Dendritic cell treated with granulocyte-macrophage colony-stimulating factor and Interleukin-4, amounts not matched to agents 40 ng/mL and 50 ng/mL, for 4 days (primary cell): ENCODE measurements at regions not wholly inside any gene's neighbourhood (a gene's known extent, or its start where the extent isn't known, plus 50 kb on each side); places are given as distances from the start of the nearest gene placed in this dataset.

Experiments
- H3K27ac Mint-ChIP-seq: one replicate; pipeline ENCODE4 v1.8.0; 2022; ENCODE audit warnings: mild to moderate bottlenecking, mixed read lengths
- H3K27me3 Mint-ChIP-seq: one replicate; pipeline ENCODE4 v1.8.0; 2022; ENCODE audit warnings: mild to moderate bottlenecking, mixed read lengths
- H3K36me3 Mint-ChIP-seq: one replicate; pipeline ENCODE4 v1.8.0; 2022; ENCODE audit warnings: low read depth, mixed read lengths
- H3K4me1 Mint-ChIP-seq: one replicate; pipeline ENCODE4 v1.8.0; 2022; ENCODE audit warnings: low read depth, mixed read lengths
- H3K4me3 Mint-ChIP-seq: one replicate; pipeline ENCODE4 v1.8.0; 2022; ENCODE audit warnings: mild to moderate bottlenecking, moderate library complexity, mixed read lengths
- H3K9me3 Mint-ChIP-seq: one replicate; pipeline ENCODE4 v1.8.0; 2022; ENCODE audit warnings: mixed read lengths
- intact Hi-C: fragments of 100-400 bp; cut with micrococcal nuclease; formaldehyde crosslinking; loops from one replicate; pipeline ENCODE4 v1.15.0; 2022

DNA sequence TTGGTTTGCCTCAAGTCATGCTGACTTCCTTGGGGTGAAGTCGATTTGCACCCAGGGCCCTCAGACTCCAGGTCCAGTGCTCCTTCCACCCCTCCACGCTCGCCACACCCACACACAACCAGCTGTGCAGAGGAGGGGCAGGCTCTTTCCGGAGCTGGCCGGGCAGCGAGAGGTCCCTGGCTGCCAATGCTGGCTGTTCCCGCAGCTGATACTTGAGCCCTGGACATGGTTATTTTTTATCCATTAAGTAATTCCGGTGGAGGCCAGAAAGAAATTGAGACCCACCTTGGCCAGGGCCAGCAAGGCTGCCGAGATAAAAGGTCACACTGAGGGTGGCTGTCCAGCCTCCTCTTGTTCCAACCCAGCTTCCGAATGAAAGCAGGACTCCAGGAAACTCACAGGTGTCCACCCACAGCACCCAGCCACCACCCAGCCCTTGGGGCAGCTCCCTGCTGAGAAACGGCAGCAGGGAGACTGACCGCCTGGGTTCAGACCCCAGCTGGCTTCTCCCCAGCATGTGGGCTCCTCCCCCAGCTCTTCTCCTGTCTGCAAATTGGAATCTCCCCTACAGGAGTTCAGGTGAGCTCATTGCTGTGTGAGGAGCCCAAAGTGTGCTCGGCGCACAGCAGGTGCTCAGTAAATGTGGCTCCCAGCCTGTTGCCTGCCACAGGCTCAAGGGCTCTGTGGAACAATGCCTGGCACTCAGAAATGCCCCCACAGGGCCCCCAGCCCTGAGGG lies 77.8 kb downstream of the PDGFA start:
- H3K9me3 Mint-ChIP-seq = no peaks in the 10 kb centered on the region

DNA sequence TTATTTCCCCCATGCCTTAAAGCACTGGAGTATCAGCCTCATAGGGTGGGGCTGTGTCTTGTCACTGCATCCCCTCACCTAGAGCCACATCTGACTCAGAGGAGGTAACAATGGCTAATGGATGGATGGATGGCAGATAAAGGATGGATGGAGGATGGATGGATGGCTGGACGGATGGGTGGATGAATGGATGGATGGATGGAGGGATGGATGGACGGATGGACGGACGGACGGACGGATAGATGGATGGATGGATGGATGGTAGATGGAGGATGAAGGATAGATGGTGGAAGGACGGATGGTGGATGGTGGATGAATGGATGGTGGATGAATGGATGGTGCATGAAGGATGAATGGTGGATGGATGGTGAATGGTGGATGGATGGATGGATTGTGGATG lies 77.2 kb downstream of the PDGFA start:
- Mint-ChIP-seq H3K27ac (no peak overlapping the region), H3K36me3 (no peaks in the 10 kb centered on the region), H3K9me3 (no peaks in the 10 kb centered on the region), H3K4me1 (no peaks in the 10 kb centered on the region), H3K27me3 (peaks cover 5% of the 10 kb centered on the region), H3K4me3 (no peak overlapping the region)
- intact Hi-C loops = no loop called here

More for the DNA sequence above, 77.8 kb downstream of the PDGFA start:
- no peak overlapping the region for H3K27ac Mint-ChIP-seq
- peaks cover 5% of the 10 kb centered on the region for H3K27me3 Mint-ChIP-seq
- no peak overlapping the region for H3K4me3 Mint-ChIP-seq
- intact Hi-C loops = no loop called here
- no peaks in the 10 kb centered on the region for H3K4me1 Mint-ChIP-seq
- no peaks in the 10 kb centered on the region for H3K36me3 Mint-ChIP-seq

DNA sequence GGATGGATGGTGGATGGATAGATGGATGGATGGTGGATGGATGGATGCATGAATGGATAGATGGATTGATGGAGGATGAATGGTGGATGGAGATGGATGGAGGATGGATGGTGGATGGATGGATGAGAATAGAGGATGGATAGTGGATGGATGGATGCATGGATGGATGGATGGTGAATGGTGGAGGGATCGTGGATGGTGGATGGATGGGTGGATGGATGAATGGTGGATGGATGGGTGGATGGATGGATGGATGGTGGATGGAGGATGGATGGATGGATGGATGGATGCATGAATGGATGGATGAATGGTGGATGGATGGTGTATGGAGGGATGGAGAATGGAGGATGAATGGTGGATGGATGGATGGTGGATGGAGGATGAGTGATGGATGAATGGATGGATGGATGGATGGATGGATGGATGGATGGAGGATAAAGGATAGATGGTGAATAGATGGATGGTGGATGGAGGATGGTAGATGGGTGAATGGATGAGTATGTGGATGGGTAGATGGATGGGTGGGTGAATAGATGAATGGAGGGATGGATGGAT lies 76.3 kb downstream of the PDGFA start:
- Mint-ChIP-seq H3K27me3 (peaks cover 5% of the 10 kb centered on the region), H3K36me3 (no peaks in the 10 kb centered on the region), H3K27ac (no peak overlapping the region), H3K4me1 (no peaks in the 10 kb centered on the region), H3K9me3 (no peaks in the 10 kb centered on the region), H3K4me3 (no peak overlapping the region)
- intact Hi-C loops = no loop called here

DNA sequence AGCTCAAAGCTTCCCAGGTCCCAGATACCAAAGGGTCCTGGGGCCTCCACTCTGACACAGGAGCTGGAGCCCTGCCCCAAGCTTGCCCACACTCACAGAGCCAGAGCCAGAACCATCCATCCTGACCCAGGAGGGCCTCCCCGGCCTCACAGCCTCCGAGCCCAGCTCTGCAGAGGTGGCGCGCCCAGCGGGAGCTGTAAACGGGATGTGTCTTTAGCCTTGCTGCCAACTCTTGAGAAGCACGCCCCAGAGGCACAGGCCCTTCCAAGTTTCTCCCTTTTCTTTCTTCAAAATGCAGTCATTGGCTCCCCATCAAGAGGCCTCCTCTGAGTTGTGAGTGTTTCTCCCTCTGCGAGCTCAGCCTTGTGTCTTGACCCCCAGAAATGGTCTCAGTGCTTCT lies 75.0 kb downstream of the PDGFA start:
- H3K27ac Mint-ChIP-seq = no peak overlapping the region
- no peaks in the 10 kb centered on the region for H3K4me1 Mint-ChIP-seq
- H3K36me3 Mint-ChIP-seq = no peaks in the 10 kb centered on the region
- H3K4me3 Mint-ChIP-seq = no peak overlapping the region
- peaks cover 12% of the 10 kb centered on the region for H3K27me3 Mint-ChIP-seq
- H3K9me3 Mint-ChIP-seq = no peaks in the 10 kb centered on the region
- intact Hi-C loops = no loop called here

DNA sequence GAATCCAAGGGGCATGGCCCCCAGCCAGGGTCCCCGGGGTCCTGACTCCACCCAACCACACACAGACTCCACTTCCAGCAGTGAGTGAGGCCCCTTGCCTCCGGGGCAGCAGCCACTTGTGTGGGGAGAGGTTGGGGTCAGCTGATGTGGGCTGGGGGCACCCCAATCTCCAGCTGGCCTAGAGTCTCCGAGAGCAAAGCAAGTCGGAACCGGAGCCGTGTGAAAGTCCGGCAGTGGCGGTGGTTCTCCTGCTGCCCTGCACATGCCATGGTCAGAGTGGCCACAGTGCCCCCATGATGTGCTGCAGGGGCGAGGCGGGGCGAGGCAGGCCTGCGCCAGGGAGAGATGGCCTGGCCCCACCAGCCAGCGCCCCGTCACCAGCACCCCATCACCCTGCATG lies 74.6 kb downstream of the PDGFA start:
- Mint-ChIP-seq H3K36me3 (no peaks in the 10 kb centered on the region), H3K27me3 (peaks cover 15% of the 10 kb centered on the region), H3K4me1 (no peaks in the 10 kb centered on the region), H3K4me3 (no peak overlapping the region), H3K27ac (no peak overlapping the region), H3K9me3 (no peaks in the 10 kb centered on the region)
- intact Hi-C loops = no loop called here

DNA sequence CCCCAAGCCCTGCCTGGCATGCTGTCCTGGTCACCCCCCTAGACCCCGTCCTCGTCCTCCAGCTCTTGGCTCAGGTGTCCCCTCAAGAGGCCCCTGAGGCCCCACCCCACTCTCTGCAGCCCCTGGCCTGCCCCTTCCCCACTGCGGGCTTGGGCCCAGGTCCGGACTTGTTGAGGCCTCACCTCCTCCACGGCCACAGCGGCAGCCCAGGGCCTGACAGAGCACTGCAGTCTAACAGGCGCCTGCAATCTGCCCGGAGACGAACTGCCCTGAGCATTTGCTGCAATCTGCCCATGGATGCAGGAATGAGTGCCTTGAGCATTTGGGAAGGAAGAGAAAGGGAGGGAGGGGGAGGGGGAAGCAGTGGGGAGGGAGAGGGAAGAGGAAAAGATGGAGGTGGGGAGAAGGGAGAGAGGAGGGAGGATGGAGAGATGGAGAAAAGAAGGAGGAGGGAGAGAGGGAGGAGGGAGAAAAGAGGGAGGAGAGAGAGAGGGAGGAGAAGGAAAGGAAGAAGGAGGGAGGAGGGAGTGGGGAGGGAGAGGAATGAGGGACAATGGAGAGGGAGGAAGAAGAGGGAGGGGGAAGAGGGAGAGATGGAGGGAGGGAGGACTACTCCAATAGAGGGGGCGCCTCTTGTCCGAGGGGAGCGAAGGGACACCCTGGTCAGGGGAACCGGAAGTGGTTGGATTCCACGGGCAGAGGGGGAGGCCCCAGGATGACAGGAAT lies 73.9 kb downstream of the PDGFA start:
- no peaks in the 10 kb centered on the region for H3K9me3 Mint-ChIP-seq
- no peaks in the 10 kb centered on the region for H3K36me3 Mint-ChIP-seq
- peaks cover 16% of the 10 kb centered on the region for H3K27me3 Mint-ChIP-seq
- H3K4me1 Mint-ChIP-seq = peaks cover under 1% of the 10 kb centered on the region
- H3K4me3 Mint-ChIP-seq = no peak overlapping the region
- intact Hi-C loops = no loop called here
- no peak overlapping the region for H3K27ac Mint-ChIP-seq

DNA sequence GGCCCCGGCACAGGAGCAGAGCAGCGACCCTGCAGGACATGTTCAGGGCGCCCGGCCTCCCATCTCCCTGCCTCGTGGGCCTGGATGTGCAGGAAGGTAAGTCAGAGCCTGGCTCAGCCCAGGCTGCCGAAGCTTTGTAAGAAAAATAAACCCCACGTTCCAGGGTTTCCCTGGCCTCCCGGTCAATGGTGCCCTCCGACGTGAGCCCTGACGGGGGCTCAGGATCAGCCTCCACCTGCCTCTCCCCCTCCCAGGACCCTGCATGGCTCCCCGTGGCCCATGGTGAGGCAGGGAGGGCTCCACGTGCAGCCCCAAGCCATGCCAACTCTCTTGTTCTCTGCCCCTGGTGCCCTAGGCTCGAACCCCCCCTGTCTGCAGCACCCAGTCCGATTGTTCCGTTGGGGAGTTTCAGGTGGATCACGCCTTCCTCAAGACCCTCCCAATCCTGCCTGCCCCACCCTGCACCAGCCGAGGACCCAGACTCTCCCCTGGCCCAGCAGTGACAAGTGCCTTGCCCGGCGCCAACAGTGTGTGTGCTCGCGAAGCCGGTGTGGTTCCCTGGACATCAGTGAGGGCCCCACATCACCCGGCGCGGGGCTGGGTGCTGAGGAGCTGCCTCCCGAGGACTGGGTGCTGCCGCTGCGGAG lies 73.2 kb downstream of the PDGFA start:
- intact Hi-C loops = no loop called here
- Mint-ChIP-seq H3K4me1 (peaks cover 7% of the 10 kb centered on the region), H3K4me3 (no peak overlapping the region), H3K27me3 (peaks cover 23% of the 10 kb centered on the region), H3K27ac (no peak overlapping the region), H3K36me3 (no peaks in the 10 kb centered on the region), H3K9me3 (no peaks in the 10 kb centered on the region)
